Skeletal muscle satellite cell (primary cell): ENCODE measurements at regions not wholly inside any gene's neighbourhood (a gene's known extent, or its start where the extent isn't known, plus 50 kb on each side); places are given as distances from the start of the nearest gene placed in this dataset.
A peak's percentile ranks its signal among the peaks of the same experiment; 100 is the strongest.
"Not testable (repeated sequence)": the region's sequence is repeated elsewhere in the genome, so short reads cannot be mapped to it uniquely, and the experiment has no call there.

Experiments
- H3K27me3 ChIP-seq: 2 replicates; pipeline ENCODE4 v1.7.0; 2013; ENCODE audit warnings: low read length; ENCODE audit not compliant: control insufficient read depth, insufficient read depth
- H3K36me3 ChIP-seq: 2 replicates; pipeline ENCODE4 v1.7.0; 2013; ENCODE audit warnings: mild to moderate bottlenecking, control low read depth, low read length; ENCODE audit not compliant: insufficient read depth
- H3K4me1 ChIP-seq: 2 replicates; pipeline ENCODE4 v1.7.0; 2013; ENCODE audit warnings: low read length; ENCODE audit not compliant: control insufficient read depth, insufficient read depth
- H3K4me2 ChIP-seq: 2 replicates; pipeline ENCODE4 v1.7.0; 2013; ENCODE audit warnings: mild to moderate bottlenecking, low read length
- H3K4me3 ChIP-seq: 2 replicates; pipeline ENCODE4 v1.7.0; 2013; ENCODE audit warnings: low read length
- H3K9ac ChIP-seq: 2 replicates; pipeline ENCODE4 v1.7.0; 2013; ENCODE audit warnings: mild to moderate bottlenecking, low read depth, low read length, moderate library complexity
- H3K9me3 ChIP-seq: replicated peaks from 2 replicates; pipeline ENCODE4 v1.7.0; 2013; ENCODE audit warnings: mild to moderate bottlenecking, control low read depth, low read length

- H3K4me1 ChIP-seq, H3K4me3 ChIP-seq, H3K9ac ChIP-seq, H3K4me2 ChIP-seq, H3K9me3 ChIP-seq, H3K27me3 ChIP-seq, H3K36me3 ChIP-seq: not testable (repeated sequence)
These were observed 383.1 kb upstream of the EMCN start for GRCh38 chr4:100900945-100901344.

GRCh38 chr4:100900134-100900533, 382.3 kb upstream of the EMCN start:
- H3K9ac ChIP-seq, result no peak overlapping the region
- no peak overlapping the region for H3K4me3 ChIP-seq
- H3K27me3 ChIP-seq, result no peaks in the 10 kb centered on the region
- no peak overlapping the region for H3K4me2 ChIP-seq
- H3K36me3 ChIP-seq, result no peaks in the 10 kb centered on the region
- H3K9me3 ChIP-seq, result no peaks in the 10 kb centered on the region
- no peaks in the 10 kb centered on the region for H3K4me1 ChIP-seq

GRCh38 chr4:100898844-100899243, 381.0 kb upstream of the EMCN start:
- Histone ChIP-seq H3K4me3 (no peak overlapping the region), H3K4me1 (no peaks in the 10 kb centered on the region), H3K4me2 (no peak overlapping the region), H3K9ac (no peak overlapping the region), H3K27me3 (no peaks in the 10 kb centered on the region), H3K36me3 (no peaks in the 10 kb centered on the region), H3K9me3 (no peaks in the 10 kb centered on the region)

- Histone ChIP-seq H3K9me3 (no peaks in the 10 kb centered on the region), H3K4me3 (peak overlapping the region; percentile 51), H3K36me3 (no peaks in the 10 kb centered on the region), H3K4me1 (no peaks in the 10 kb centered on the region), H3K9ac (peak overlapping the region; percentile 38), H3K27me3 (no peaks in the 10 kb centered on the region), H3K4me2 (peak overlapping the region; percentile 68)
These were observed 377.9 kb upstream of the EMCN start for GRCh38 chr4:100895556-100896197.

GRCh38 chr4:100894339-100894870, 376.6 kb upstream of the EMCN start:
- Histone ChIP-seq H3K4me2 (no peak overlapping the region), H3K4me3 (no peak overlapping the region), H3K36me3 (no peaks in the 10 kb centered on the region), H3K27me3 (no peaks in the 10 kb centered on the region), H3K4me1 (no peaks in the 10 kb centered on the region), H3K9ac (no peak overlapping the region), H3K9me3 (no peaks in the 10 kb centered on the region)

GRCh38 chr4:100891808-100892207, 374.0 kb upstream of the EMCN start:
- no peak overlapping the region for H3K4me2 ChIP-seq
- no peaks in the 10 kb centered on the region for H3K9me3 ChIP-seq
- no peak overlapping the region for H3K4me3 ChIP-seq
- no peaks in the 10 kb centered on the region for H3K27me3 ChIP-seq
- no peaks in the 10 kb centered on the region for H3K4me1 ChIP-seq
- H3K36me3 ChIP-seq, result no peaks in the 10 kb centered on the region
- H3K9ac ChIP-seq, result no peak overlapping the region

- H3K9ac ChIP-seq, result no peak overlapping the region
- H3K27me3 ChIP-seq, result no peaks in the 10 kb centered on the region
These were observed 372.1 kb upstream of the EMCN start for GRCh38 chr4:100889898-100890297.

DNA sequence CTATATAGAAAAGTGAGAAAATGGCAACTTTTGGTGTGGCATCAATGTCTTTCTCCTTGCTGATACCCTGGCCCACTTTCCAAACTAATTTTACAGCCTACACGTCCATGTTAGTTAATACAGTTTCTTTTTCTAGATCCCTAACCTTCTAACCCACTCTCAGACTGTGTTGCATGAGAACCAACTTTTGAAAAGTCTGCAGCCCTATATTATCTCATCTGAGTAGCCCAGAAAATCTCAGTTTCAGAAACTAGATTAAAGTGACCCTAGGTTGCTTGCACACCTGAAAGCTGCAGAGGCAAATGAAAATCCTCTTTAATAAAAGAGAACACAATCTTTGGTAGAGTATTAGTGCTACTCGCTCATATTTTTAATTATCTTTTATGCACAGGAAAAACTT, 371.6 kb upstream of the EMCN start:
- H3K9me3 ChIP-seq, result no peaks in the 10 kb centered on the region
- H3K4me3 ChIP-seq, result no peak overlapping the region
- H3K36me3 ChIP-seq, result no peaks in the 10 kb centered on the region
- no peaks in the 10 kb centered on the region for H3K4me1 ChIP-seq
- no peak overlapping the region for H3K4me2 ChIP-seq
- no peak overlapping the region for H3K9ac ChIP-seq
- no peaks in the 10 kb centered on the region for H3K27me3 ChIP-seq

More at GRCh38 chr4:100889898-100890297, 372.1 kb upstream of the EMCN start:
- Histone ChIP-seq H3K4me3 (no peak overlapping the region), H3K36me3 (no peaks in the 10 kb centered on the region), H3K4me1 (no peaks in the 10 kb centered on the region), H3K4me2 (no peak overlapping the region), H3K9me3 (no peaks in the 10 kb centered on the region)

DNA sequence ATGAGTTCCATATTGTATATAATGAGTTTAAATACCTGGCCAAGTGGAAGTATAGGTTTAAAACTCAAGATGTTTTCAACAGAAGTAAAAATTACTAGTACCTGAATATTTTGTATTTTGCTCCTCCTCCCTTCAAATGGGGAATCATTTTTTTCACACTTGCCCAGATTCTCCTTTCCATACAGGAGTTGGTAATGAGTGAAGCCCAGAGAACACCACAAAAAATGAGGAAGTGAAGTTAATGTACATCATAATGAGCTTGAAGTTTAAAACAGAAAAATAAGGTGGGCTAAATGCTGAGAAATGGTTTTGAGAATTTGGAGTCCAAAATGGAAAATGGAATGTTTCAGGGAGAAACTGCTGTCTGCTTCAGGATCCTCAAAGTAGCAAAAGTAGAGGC, 364.8 kb upstream of the EMCN start:
- no peaks in the 10 kb centered on the region for H3K27me3 ChIP-seq
- no peak overlapping the region for H3K9ac ChIP-seq
- H3K4me2 ChIP-seq, result no peak overlapping the region
- H3K4me3 ChIP-seq, result no peak overlapping the region
- no peaks in the 10 kb centered on the region for H3K4me1 ChIP-seq
- no peaks in the 10 kb centered on the region for H3K9me3 ChIP-seq
- no peaks in the 10 kb centered on the region for H3K36me3 ChIP-seq

- Histone ChIP-seq H3K4me1 (no peaks in the 10 kb centered on the region), H3K9me3 (no peaks in the 10 kb centered on the region), H3K36me3 (no peaks in the 10 kb centered on the region), H3K9ac (no peak overlapping the region), H3K27me3 (no peaks in the 10 kb centered on the region), H3K4me2 (no peak overlapping the region), H3K4me3 (no peak overlapping the region)
These were observed 363.5 kb upstream of the EMCN start for GRCh38 chr4:100881283-100881682.

GRCh38 chr4:100880011-100880410, 362.2 kb upstream of the EMCN start:
- no peaks in the 10 kb centered on the region for H3K27me3 ChIP-seq
- H3K9ac ChIP-seq, result no peak overlapping the region
- H3K4me1 ChIP-seq, result no peaks in the 10 kb centered on the region
- H3K4me3 ChIP-seq, result no peak overlapping the region
- H3K9me3 ChIP-seq, result no peaks in the 10 kb centered on the region
- no peaks in the 10 kb centered on the region for H3K36me3 ChIP-seq
- H3K4me2 ChIP-seq, result no peak overlapping the region

DNA sequence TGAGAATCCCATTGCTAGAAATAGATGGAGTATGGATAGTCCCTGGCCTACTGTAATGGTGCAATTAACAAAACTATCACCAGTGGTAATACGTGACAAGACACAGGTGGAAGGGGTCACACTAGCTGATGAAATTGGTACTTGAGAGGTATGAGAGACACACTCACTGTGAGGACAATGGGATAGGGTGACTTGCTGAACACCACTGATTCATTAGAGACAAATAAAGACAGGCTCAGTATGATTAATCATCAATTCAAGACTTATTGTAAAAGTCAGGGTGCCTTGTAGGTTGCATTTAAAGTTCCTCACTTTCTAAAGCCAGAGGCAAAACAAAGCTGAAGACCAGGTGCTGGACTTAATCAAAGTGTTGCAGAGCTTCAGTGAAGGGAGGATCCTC, 361.6 kb upstream of the EMCN start:
- no peak overlapping the region for H3K4me3 ChIP-seq
- no peaks in the 10 kb centered on the region for H3K9me3 ChIP-seq
- no peaks in the 10 kb centered on the region for H3K4me1 ChIP-seq
- no peak overlapping the region for H3K9ac ChIP-seq
- no peaks in the 10 kb centered on the region for H3K27me3 ChIP-seq
- H3K4me2 ChIP-seq, result no peak overlapping the region
- no peaks in the 10 kb centered on the region for H3K36me3 ChIP-seq
